ENCODE measurements at regions not wholly inside any gene's neighbourhood (a gene's known extent, or its start where the extent isn't known, plus 50 kb on each side); places are given as distances from the start of the nearest gene placed in this dataset.
A peak's percentile ranks its signal among the peaks of the same experiment; 100 is the strongest.

GRCh38 chr7:155874411-155874810 lies 62.1 kb upstream of the SHH start:
- DNase-seq = no peak

- no peak for DNase-seq
These were observed 61.7 kb upstream of the SHH start for GRCh38 chr7:155874010-155874409.

- no peak for DNase-seq
These were observed 60.6 kb upstream of the SHH start for GRCh38 chr7:155872678-155873369.

GRCh38 chr7:155871211-155871610 lies 58.9 kb upstream of the SHH start:
- DNase-seq = no peak

GRCh38 chr7:155870334-155871180 lies 58.3 kb upstream of the SHH start:
- DNase-seq = no peak

GRCh38 chr7:155869784-155870076 lies 57.5 kb upstream of the SHH start:
- no peak for DNase-seq

- no peak for DNase-seq
These were observed 56.9 kb upstream of the SHH start for GRCh38 chr7:155868955-155869783.

- DNase-seq = no peak
These were observed 55.6 kb upstream of the SHH start for GRCh38 chr7:155867734-155868400.

GRCh38 chr7:155867280-155867679 lies 55.0 kb upstream of the SHH start:
- no peak for DNase-seq

GRCh38 chr7:155865830-155866525 lies 53.7 kb upstream of the SHH start:
- DNase-seq = no peak

GRCh38 chr7:155864991-155865690 lies 52.9 kb upstream of the SHH start:
- no peak for DNase-seq

GRCh38 chr7:155864271-155864985 lies 52.2 kb upstream of the SHH start:
- DNase-seq = no peak

- no peak for DNase-seq
These were observed 51.5 kb upstream of the SHH start for GRCh38 chr7:155863721-155864151.

- DNase-seq = peak; percentile 25
These were observed 50.0 kb upstream of the SHH start for GRCh38 chr7:155862123-155862892.
